Ishikawa (cell line): ENCODE measurements at regions not wholly inside any gene's neighbourhood (a gene's known extent, or its start where the extent isn't known, plus 50 kb on each side); places are given as distances from the start of the nearest gene placed in this dataset.

Experiments used
- CEBPB ChIP-seq: IDR thresholded peaks from 2 replicates; pipeline ENCODE4 v1.6.1; 2012
- CREB1 ChIP-seq: IDR thresholded peaks from 2 replicates; pipeline ENCODE4 v1.6.1; 2012; ENCODE audit warnings: low read depth
- EGR1 ChIP-seq: IDR thresholded peaks from 2 replicates; pipeline ENCODE4 v1.6.1; 2012
- EP300 ChIP-seq: IDR thresholded peaks from 2 replicates; pipeline ENCODE4 v1.6.1; 2012; ENCODE audit warnings: borderline replicate concordance
- FOXM1 ChIP-seq: IDR thresholded peaks from 2 replicates; pipeline ENCODE4 v1.6.1; 2012; ENCODE audit warnings: low read depth, borderline replicate concordance
- NFIC ChIP-seq: IDR thresholded peaks from 2 replicates; pipeline ENCODE4 v1.6.1; 2012
- RAD21 ChIP-seq: IDR thresholded peaks from 2 replicates; pipeline ENCODE4 v1.6.1; 2012; ENCODE audit warnings: low read depth
- TAF1 ChIP-seq: IDR thresholded peaks from 2 replicates; pipeline ENCODE4 v1.6.1; 2012; ENCODE audit warnings: low read depth, mild to moderate bottlenecking
- TCF12 ChIP-seq: IDR thresholded peaks from 2 replicates; pipeline ENCODE4 v1.6.1; 2012; ENCODE audit warnings: low read depth
- TEAD4 ChIP-seq: IDR thresholded peaks from 2 replicates; pipeline ENCODE4 v1.6.1; 2012
- USF1 ChIP-seq: IDR thresholded peaks from 2 replicates; pipeline ENCODE4 v1.6.1; 2012
- YY1 ChIP-seq: IDR thresholded peaks from 2 replicates; pipeline ENCODE4 v1.6.1; 2012; ENCODE audit warnings: low read depth
- ZBTB7A ChIP-seq: IDR thresholded peaks from 2 replicates; pipeline ENCODE4 v1.6.1; 2012; ENCODE audit warnings: low read depth
- TF ChIP-seq, protein P1 (sequence below): IDR thresholded peaks from 2 replicates; pipeline ENCODE4 v1.6.1; 2012
- TF ChIP-seq, protein P2 (sequence below): IDR thresholded peaks from 2 replicates; pipeline ENCODE4 v1.6.1; 2012; ENCODE audit warnings: low read depth, mild to moderate bottlenecking

DNA sequence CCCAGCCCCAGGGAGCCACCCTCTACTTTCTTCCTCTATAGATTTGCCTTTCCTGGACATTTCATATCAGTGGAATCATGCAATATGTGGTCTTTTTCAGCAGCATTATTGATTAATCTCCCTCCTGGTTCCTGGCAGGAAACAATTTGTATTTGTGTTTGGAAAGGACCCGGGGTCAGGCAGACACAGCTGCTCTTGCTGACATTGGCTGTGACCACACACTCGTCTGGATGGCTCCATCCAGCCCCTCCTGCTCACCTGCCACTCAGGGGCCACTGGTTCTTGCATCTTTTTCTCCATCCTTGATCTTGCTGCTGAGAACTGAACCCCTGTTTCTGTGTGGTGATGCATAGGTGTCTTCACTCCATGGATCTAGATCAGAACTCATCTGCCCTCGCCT lies 176.6 kb upstream of the MKI67 start:
- TF ChIP-seq USF1 (no peak), EGR1 (no peak), FOXM1 (no peak), ZBTB7A (no peak), NFIC (no peak), TCF12 (no peak), TEAD4 (no peak), YY1 (no peak), RAD21 (no peak), CREB1 (no peak), EP300 (no peak), TAF1 (no peak), CEBPB (no peak)
- TF ChIP-seq, protein P1, sequence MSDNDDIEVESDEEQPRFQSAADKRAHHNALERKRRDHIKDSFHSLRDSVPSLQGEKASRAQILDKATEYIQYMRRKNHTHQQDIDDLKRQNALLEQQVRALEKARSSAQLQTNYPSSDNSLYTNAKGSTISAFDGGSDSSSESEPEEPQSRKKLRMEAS = no peak
- TF ChIP-seq, protein P2, sequence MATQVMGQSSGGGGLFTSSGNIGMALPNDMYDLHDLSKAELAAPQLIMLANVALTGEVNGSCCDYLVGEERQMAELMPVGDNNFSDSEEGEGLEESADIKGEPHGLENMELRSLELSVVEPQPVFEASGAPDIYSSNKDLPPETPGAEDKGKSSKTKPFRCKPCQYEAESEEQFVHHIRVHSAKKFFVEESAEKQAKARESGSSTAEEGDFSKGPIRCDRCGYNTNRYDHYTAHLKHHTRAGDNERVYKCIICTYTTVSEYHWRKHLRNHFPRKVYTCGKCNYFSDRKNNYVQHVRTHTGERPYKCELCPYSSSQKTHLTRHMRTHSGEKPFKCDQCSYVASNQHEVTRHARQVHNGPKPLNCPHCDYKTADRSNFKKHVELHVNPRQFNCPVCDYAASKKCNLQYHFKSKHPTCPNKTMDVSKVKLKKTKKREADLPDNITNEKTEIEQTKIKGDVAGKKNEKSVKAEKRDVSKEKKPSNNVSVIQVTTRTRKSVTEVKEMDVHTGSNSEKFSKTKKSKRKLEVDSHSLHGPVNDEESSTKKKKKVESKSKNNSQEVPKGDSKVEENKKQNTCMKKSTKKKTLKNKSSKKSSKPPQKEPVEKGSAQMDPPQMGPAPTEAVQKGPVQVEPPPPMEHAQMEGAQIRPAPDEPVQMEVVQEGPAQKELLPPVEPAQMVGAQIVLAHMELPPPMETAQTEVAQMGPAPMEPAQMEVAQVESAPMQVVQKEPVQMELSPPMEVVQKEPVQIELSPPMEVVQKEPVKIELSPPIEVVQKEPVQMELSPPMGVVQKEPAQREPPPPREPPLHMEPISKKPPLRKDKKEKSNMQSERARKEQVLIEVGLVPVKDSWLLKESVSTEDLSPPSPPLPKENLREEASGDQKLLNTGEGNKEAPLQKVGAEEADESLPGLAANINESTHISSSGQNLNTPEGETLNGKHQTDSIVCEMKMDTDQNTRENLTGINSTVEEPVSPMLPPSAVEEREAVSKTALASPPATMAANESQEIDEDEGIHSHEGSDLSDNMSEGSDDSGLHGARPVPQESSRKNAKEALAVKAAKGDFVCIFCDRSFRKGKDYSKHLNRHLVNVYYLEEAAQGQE = no peak

DNA sequence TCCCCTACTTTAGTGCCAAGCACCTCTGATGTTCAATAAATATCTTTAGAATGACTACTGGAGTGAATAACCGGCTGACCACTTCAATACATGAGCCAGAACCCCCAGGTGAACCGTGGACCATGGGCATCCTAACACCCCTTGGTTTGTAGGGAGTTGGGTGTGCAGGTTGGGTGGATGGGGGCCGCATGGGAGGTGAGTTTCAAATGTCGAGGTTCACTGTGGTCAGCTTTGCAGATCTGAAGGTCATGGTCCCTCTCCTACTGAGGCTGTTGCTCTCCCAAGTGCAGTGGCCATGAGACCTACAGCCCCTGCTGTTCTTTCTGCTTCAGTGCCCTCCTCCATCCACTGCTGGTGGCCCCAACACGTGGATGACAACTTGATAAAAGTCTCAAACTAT lies 178.0 kb upstream of the MKI67 start:
- TF ChIP-seq, protein P2 = no peak
- TF ChIP-seq TAF1 = no peak
- no peak for TF ChIP-seq NFIC
- no peak for TF ChIP-seq TEAD4
- TF ChIP-seq FOXM1 = no peak
- no peak for TF ChIP-seq YY1
- no peak for TF ChIP-seq CEBPB
- TF ChIP-seq EP300 = no peak
- TF ChIP-seq USF1 = no peak
- no peak for TF ChIP-seq RAD21
- TF ChIP-seq, protein P1 = no peak
- no peak for TF ChIP-seq ZBTB7A
- TF ChIP-seq CREB1 = no peak
- no peak for TF ChIP-seq EGR1
- TF ChIP-seq TCF12 = no peak

DNA sequence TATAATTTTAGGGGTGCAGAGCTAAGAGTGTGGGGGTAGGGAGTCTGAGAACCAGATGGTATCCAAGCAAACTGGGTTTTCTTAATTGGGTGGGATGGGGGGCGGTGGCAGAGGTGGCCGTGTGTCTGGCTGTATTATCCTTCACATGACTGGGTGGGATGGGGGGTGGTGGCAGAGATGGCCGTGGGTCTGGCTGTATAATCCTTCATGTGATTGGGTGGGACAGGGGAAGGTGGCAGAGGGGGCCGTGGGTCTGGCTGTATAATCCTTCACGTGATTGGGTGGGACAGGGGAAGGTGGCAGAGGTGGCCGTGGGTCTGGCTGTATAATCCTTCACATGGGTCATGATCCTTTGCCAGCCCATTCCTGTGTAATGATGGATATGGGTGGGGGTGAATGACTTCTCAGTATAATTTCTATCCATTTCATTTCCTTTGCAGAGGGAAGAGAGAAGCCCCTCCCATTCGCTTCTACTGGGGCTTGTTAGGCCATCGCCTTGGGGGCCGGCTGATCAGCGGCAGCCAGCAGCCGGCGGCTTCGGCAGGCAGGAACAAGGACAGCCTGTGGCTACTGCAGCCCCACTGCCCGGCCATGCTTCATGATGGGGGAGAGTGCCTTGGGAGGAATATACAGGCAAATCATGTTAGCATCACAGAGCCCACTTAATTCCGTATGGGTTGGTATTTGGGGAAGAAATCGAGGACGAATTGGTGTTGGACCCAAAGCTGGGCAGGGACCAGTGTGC lies 179.6 kb upstream of the MKI67 start:
- TF ChIP-seq, protein P1 = no peak
- TF ChIP-seq EP300 = no peak
- no peak for TF ChIP-seq TEAD4
- TF ChIP-seq, protein P2 = no peak
- TF ChIP-seq TAF1 = no peak
- no peak for TF ChIP-seq EGR1
- TF ChIP-seq ZBTB7A = no peak
- TF ChIP-seq RAD21 = no peak
- TF ChIP-seq CREB1 = no peak
- no peak for TF ChIP-seq NFIC
- TF ChIP-seq FOXM1 = no peak
- no peak for TF ChIP-seq TCF12
- no peak for TF ChIP-seq USF1
- no peak for TF ChIP-seq YY1
- no peak for TF ChIP-seq CEBPB
